Adrenal gland (tissue), 9 donors: ENCODE measurements at regions not wholly inside any gene's neighbourhood (a gene's known extent, or its start where the extent isn't known, plus 50 kb on each side); places are given as distances from the start of the nearest gene placed in this dataset.

Experiments used
- DNase-seq, 7 donors: peaks; one replicate each; pipeline ENCODE4 v3.0.0-alpha.2; 2019 to 2020
- H3K27ac ChIP-seq, 5 donors: fragments of 200-600 bp; sonication (generic) in 4 of 5; 1 replicate in 3 of 5; 2 replicates in 2 of 5; pipeline versions ENCODE4 v1.5.1 to v1.8.0; 2016 to 2020; ENCODE audit warnings: mild to moderate bottlenecking in 1 of 5
- H3K27me3 ChIP-seq: fragments of 200-600 bp; 2 replicates; pipeline ENCODE4 v1.8.0; 2021
- H3K36me3 ChIP-seq, 2 donors: fragments of 200-600 bp; replicated peaks in 1 of 2; 1 replicate in 1 of 2; 2 replicates in 1 of 2; pipeline versions ENCODE4 v1.5.1 to v1.8.0; 2018 to 2022
- H3K4me1 ChIP-seq, 2 donors: fragments of 200-600 bp; replicated peaks in 1 of 2; 1 replicate in 1 of 2; 2 replicates in 1 of 2; pipeline versions ENCODE4 v1.5.1 to v1.8.0; 2018 to 2021
- H3K4me3 ChIP-seq, 4 donors: fragments of 200-600 bp; sonication (generic) in 3 of 4; one replicate each; pipeline ENCODE4 v1.5.1; 2016 to 2018
- H3K9me3 ChIP-seq, 3 donors: fragments of 200-600 bp; sonication (generic) in 1 of 3; replicated peaks in 1 of 3; 1 replicate in 2 of 3; 2 replicates in 1 of 3; pipeline versions ENCODE4 v1.5.1 to v1.8.0; 2016 to 2021
- POLR2A ChIP-seq, 2 donors: fragments of 450-650 bp; IDR thresholded peaks; one replicate each; pipeline ENCODE4 v1.6.1; 2017; ENCODE audit warnings: antibody characterized with exemption in 2 of 2, mild to moderate bottlenecking in 2 of 2, moderate library complexity in 1 of 2
- WGBS, 4 donors: extraction: QIAGEN DNeasy Blood & Tissue Kit in 2 of 4; methylation state at CpG; one replicate each; pipeline versions ENCODE4 v1.1.5 to v1.1.7; 2013 to 2017; 5-methylcytosine and 5-hydroxymethylcytosine counted together
- intact Hi-C, 2 donors: fragments of 100-400 bp; cut with DNase I; formaldehyde crosslinking; loops; one replicate each; pipeline versions ENCODE4 v1.14.1 to v1.15.0; 2022 to 2023
- TF ChIP-seq, protein P1 (sequence below), 6 experiments: fragments of 450-650 bp in 4 of 6; fragments of 200-600 bp in 2 of 6; sonication (generic) in 1 of 6; IDR thresholded peaks; 1 replicate in 5 of 6; 2 replicates in 1 of 6; pipeline versions ENCODE4 v1.5.1 to v1.8.0; 2016 to 2021; ENCODE audit warnings: antibody characterized with exemption in 6 of 6, mild to moderate bottlenecking in 2 of 6, moderate library complexity in 1 of 6
- donor health status: healthy with polysubstance abuse.
- donor health status: Bipolar disorder and iron deficiency.
- donor health status: DM: yes; HTN: yes; CAD: no.
- donor health status: DM: no; HTN: no; CAD: no.
- donor health status: DM: no; HTN: no; CAD: no.

DNA sequence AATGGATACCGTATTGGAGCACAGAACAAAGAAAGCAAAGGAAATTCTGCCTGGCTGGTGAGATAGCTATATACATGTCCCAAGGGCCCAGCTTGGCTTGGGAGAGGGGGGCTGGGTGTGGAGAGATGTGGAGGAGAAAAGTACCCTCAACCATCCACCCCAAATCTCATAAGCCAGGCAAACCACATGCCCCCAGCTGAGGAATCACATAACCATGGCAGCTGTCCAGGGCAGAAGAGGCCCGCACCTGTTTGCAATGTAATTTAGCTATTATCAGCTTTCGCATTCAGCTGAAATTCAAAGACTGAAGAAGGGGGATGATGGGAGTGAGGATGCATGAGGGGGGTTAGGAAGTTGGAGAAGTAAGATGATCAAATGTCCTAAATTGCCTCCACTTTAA is 196.1 kb downstream of the TBX5 start:
- Histone ChIP-seq H3K36me3 (no peaks in the 10 kb centered on the region), H3K27ac (no peak overlapping the region)
- intact Hi-C loops, result no loop called here

DNA sequence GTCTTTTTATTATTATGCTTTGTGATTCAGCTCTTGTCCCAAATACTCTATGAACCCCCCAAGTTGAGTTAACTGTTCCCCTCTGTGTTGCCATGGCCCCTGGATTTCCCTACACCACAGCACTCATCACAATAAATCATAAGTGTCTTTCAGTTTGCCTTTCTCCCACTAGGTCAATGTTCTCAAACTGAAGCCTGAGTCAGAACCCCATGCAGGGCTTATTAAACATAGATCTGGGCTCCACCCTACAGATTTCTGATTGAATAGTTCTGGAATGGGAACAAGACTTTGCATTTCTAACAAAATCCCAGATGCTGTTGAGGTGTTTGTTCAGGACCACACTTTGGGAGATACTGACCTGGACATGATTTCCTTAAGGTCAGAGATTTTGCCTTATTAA is 199.4 kb downstream of the TBX5 start:
- DNase-seq, result no peak
- H3K9me3 ChIP-seq, result no peaks in the 10 kb centered on the region

More for the DNA sequence above, 196.1 kb downstream of the TBX5 start:
- H3K4me1 ChIP-seq, result no peaks in the 10 kb centered on the region
- no peak for TF ChIP-seq POLR2A (IDR thresholded peaks at IDR 0.05)
- TF ChIP-seq, protein P1, sequence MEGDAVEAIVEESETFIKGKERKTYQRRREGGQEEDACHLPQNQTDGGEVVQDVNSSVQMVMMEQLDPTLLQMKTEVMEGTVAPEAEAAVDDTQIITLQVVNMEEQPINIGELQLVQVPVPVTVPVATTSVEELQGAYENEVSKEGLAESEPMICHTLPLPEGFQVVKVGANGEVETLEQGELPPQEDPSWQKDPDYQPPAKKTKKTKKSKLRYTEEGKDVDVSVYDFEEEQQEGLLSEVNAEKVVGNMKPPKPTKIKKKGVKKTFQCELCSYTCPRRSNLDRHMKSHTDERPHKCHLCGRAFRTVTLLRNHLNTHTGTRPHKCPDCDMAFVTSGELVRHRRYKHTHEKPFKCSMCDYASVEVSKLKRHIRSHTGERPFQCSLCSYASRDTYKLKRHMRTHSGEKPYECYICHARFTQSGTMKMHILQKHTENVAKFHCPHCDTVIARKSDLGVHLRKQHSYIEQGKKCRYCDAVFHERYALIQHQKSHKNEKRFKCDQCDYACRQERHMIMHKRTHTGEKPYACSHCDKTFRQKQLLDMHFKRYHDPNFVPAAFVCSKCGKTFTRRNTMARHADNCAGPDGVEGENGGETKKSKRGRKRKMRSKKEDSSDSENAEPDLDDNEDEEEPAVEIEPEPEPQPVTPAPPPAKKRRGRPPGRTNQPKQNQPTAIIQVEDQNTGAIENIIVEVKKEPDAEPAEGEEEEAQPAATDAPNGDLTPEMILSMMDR (IDR thresholded peaks at IDR 0.05), result no peak
- no peaks in the 10 kb centered on the region for H3K9me3 ChIP-seq
- 70 to 90% (median 79%) methylated on average over 3 of the region's 3 CpGs for WGBS, 4 donors
- no peak for DNase-seq
- no peak overlapping the region for H3K4me3 ChIP-seq
- no peaks in the 10 kb centered on the region for H3K27me3 ChIP-seq

DNA sequence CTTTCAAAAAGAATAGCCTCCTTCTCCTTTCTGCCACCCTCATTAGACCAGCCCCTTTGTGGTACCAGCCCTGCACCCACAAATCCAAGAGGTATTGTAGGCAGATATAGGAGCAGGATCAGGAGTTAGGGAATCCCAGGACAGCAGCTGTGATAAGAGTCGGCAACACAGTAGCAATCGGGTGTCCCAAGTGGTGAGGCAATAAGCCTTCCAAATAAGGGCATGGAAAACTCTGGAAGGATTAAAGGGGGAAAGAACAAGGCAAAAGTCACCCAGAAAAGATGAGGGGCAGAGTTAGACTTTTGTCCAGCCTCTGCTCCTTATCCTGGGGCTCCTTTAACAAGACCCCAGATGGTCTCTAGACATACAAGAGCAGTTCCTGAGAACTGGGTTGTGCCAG is 204.2 kb downstream of the TBX5 start:
- Histone ChIP-seq H3K4me3 (no peak overlapping the region), H3K9me3 (no peaks in the 10 kb centered on the region), H3K36me3 (no peaks in the 10 kb centered on the region), H3K4me1 (no peaks in the 10 kb centered on the region), H3K27ac (no peak overlapping the region), H3K27me3 (peaks cover 6% of the 10 kb centered on the region)
- TF ChIP-seq, protein P1 (IDR thresholded peaks at IDR 0.05), result no peak
- no peak for TF ChIP-seq POLR2A (IDR thresholded peaks at IDR 0.05)
- intact Hi-C loops, result no loop called here
- DNase-seq, result no peak
- 62 to 79% (median 68%) methylated on average over 2 of the region's 2 CpGs for WGBS, 4 donors

More for the DNA sequence above, 199.4 kb downstream of the TBX5 start:
- intact Hi-C loops, result no loop called here
- H3K27me3 ChIP-seq, result peaks cover 6% of the 10 kb centered on the region
- TF ChIP-seq, protein P1 (IDR thresholded peaks at IDR 0.05), result no peak
- TF ChIP-seq POLR2A (IDR thresholded peaks at IDR 0.05), result no peak
- no peak overlapping the region for H3K27ac ChIP-seq
- no peak overlapping the region for H3K4me3 ChIP-seq
- H3K36me3 ChIP-seq, result no peaks in the 10 kb centered on the region
- no peaks in the 10 kb centered on the region for H3K4me1 ChIP-seq

DNA sequence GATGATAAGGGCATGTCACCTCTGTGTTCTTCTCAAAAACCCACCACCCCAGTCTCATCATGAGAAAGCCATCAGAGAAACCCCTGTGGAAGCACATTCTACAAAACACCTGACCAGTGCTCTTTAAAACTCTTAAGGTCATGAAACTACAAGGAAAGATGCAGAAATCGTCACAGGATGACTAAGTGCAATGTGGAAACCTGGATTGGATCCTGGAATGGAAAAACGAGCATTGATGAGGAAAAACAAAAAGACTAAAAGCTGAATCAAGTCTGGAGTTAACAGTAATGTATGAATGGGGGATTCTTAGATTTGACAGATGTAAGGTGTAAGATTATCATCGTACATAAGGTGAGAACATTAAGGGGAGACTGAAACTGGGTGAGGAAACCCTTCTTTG is 211.0 kb downstream of the TBX5 start:
- no peaks in the 10 kb centered on the region for H3K9me3 ChIP-seq
- TF ChIP-seq, protein P1 (IDR thresholded peaks at IDR 0.05), result no peak
- TF ChIP-seq POLR2A (IDR thresholded peaks at IDR 0.05), result no peak
- 23 to 36% (median 29%) methylated on average over 3 of the region's 3 CpGs for WGBS, 4 donors
- intact Hi-C loops, result no loop called here
- H3K4me1 ChIP-seq, result no peaks in the 10 kb centered on the region
- no peak overlapping the region for H3K27ac ChIP-seq
- no peaks in the 10 kb centered on the region for H3K36me3 ChIP-seq
- no peak overlapping the region for H3K4me3 ChIP-seq
- DNase-seq, result no peak
- no peaks in the 10 kb centered on the region for H3K27me3 ChIP-seq
